ENCODE measurements at regions not wholly inside any gene's neighbourhood (a gene's known extent, or its start where the extent isn't known, plus 50 kb on each side); places are given as distances from the start of the nearest gene placed in this dataset.

- TF ChIP-seq, protein P1, sequence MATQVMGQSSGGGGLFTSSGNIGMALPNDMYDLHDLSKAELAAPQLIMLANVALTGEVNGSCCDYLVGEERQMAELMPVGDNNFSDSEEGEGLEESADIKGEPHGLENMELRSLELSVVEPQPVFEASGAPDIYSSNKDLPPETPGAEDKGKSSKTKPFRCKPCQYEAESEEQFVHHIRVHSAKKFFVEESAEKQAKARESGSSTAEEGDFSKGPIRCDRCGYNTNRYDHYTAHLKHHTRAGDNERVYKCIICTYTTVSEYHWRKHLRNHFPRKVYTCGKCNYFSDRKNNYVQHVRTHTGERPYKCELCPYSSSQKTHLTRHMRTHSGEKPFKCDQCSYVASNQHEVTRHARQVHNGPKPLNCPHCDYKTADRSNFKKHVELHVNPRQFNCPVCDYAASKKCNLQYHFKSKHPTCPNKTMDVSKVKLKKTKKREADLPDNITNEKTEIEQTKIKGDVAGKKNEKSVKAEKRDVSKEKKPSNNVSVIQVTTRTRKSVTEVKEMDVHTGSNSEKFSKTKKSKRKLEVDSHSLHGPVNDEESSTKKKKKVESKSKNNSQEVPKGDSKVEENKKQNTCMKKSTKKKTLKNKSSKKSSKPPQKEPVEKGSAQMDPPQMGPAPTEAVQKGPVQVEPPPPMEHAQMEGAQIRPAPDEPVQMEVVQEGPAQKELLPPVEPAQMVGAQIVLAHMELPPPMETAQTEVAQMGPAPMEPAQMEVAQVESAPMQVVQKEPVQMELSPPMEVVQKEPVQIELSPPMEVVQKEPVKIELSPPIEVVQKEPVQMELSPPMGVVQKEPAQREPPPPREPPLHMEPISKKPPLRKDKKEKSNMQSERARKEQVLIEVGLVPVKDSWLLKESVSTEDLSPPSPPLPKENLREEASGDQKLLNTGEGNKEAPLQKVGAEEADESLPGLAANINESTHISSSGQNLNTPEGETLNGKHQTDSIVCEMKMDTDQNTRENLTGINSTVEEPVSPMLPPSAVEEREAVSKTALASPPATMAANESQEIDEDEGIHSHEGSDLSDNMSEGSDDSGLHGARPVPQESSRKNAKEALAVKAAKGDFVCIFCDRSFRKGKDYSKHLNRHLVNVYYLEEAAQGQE (IDR thresholded peaks at IDR 0.05): no peak
These were observed 643.8 kb upstream of the KLHL29 start (continued) for GRCh38 chr2:22741216-22741615.

- Histone ChIP-seq H3K9me3 (no peaks in the 10 kb centered on the region), H3K4me3 (no peak overlapping the region), H3K4me1 (no peaks in the 10 kb centered on the region), H3K4me2 (no peak overlapping the region), H3K27ac (no peak overlapping the region)
- TF ChIP-seq KDM5A (IDR thresholded peaks at IDR 0.05) (no peak), HEYL (CRISPR knock-in tag; IDR thresholded peaks at IDR 0.05) (no peak), BHLHE40 (IDR thresholded peaks at IDR 0.05; ENCODE audit: low read depth, low read length) (no peak), JUNB (IDR thresholded peaks at IDR 0.05) (no peak), POLR2A (IDR thresholded peaks at IDR 0.05; ENCODE audit: low read length) (no peak), HOXA7 (CRISPR knock-in tag; IDR thresholded peaks at IDR 0.05) (no peak)
- TF ChIP-seq, protein P2, sequence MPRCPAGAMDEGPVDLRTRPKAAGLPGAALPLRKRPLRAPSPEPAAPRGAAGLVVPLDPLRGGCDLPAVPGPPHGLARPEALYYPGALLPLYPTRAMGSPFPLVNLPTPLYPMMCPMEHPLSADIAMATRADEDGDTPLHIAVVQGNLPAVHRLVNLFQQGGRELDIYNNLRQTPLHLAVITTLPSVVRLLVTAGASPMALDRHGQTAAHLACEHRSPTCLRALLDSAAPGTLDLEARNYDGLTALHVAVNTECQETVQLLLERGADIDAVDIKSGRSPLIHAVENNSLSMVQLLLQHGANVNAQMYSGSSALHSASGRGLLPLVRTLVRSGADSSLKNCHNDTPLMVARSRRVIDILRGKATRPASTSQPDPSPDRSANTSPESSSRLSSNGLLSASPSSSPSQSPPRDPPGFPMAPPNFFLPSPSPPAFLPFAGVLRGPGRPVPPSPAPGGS (IDR thresholded peaks at IDR 0.05): no peak
- TF ChIP-seq, protein P1 (IDR thresholded peaks at IDR 0.05): no peak
- ChIA-PET POLR2A (no interaction called here), CTCF (no interaction called here)
- FAIRE-seq (no peak), DNase-seq (ENCODE audit: low read depth in 1 of 2, low spot score in 1 of 2) (no peak), ATAC-seq (no peak)
- 0% methylated on average over 1 of the region's 1 CpG for WGBS (ENCODE audit: missing lambda C conversion rate)
These were observed 636.1 kb upstream of the KLHL29 start for GRCh38 chr2:22748909-22749308.

DNA sequence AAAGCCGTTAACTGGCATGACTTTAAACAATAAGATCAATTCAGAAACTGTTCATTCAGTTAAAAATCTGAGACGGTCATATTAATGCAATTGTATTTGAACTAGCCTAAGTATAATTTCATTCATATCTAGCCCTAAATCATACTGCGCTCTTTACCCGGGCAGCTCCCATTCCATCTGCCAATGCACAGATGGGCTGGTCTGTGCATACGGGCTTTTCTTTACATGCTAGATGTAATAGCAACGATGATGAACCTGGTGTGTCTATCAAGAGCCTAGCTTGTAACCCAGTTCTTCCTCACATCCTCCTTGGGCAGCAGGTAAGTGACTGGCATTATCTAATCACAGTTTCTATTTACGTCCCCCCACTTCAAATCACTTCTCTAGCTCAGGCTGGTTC lies 631.5 kb upstream of the KLHL29 start:
- no peak overlapping the region for H3K4me3 ChIP-seq
- FAIRE-seq (no peak), DNase-seq (ENCODE audit: low read depth in 1 of 2, low spot score in 1 of 2) (no peak), ATAC-seq (no peak)
- no peak overlapping the region for H3K4me2 ChIP-seq
- WGBS (ENCODE audit: missing lambda C conversion rate): 12% methylated on average over 7 of the region's 7 CpGs
- no peak overlapping the region for H3K27ac ChIP-seq
- H3K4me1 ChIP-seq: no peaks in the 10 kb centered on the region
- ChIA-PET POLR2A (no interaction called here), CTCF (no interaction called here)
- no peak for TF ChIP-seq FOXS1 (CRISPR knock-in tag; IDR thresholded peaks at IDR 0.05)
- no peak for TF ChIP-seq JUNB (IDR thresholded peaks at IDR 0.05)
- TF ChIP-seq, protein P3, sequence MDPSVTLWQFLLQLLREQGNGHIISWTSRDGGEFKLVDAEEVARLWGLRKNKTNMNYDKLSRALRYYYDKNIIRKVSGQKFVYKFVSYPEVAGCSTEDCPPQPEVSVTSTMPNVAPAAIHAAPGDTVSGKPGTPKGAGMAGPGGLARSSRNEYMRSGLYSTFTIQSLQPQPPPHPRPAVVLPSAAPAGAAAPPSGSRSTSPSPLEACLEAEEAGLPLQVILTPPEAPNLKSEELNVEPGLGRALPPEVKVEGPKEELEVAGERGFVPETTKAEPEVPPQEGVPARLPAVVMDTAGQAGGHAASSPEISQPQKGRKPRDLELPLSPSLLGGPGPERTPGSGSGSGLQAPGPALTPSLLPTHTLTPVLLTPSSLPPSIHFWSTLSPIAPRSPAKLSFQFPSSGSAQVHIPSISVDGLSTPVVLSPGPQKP (IDR thresholded peaks at IDR 0.05; ENCODE audit: low read depth, low read length): no peak
- TF ChIP-seq ZC3H11A (IDR thresholded peaks at IDR 0.05): no peak
- no peak for TF ChIP-seq EHMT2 (IDR thresholded peaks at IDR 0.05; ENCODE audit: low read depth)
- no peak for TF ChIP-seq POLR2A (IDR thresholded peaks at IDR 0.05; ENCODE audit: low read length)
- TF ChIP-seq, protein P2 (IDR thresholded peaks at IDR 0.05): no peak
- TF ChIP-seq, protein P4, sequence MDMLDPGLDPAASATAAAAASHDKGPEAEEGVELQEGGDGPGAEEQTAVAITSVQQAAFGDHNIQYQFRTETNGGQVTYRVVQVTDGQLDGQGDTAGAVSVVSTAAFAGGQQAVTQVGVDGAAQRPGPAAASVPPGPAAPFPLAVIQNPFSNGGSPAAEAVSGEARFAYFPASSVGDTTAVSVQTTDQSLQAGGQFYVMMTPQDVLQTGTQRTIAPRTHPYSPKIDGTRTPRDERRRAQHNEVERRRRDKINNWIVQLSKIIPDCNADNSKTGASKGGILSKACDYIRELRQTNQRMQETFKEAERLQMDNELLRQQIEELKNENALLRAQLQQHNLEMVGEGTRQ (IDR thresholded peaks at IDR 0.05): no peak
- no peak for TF ChIP-seq MYC (IDR thresholded peaks at IDR 0.05; ENCODE audit: borderline replicate concordance, low read length)
- no peak for TF ChIP-seq RFX5 (IDR thresholded peaks at IDR 0.05)
- TF ChIP-seq ESRRA (IDR thresholded peaks at IDR 0.05; ENCODE audit: borderline replicate concordance, low read length): no peak
- no peak for TF ChIP-seq CEBPB (IDR thresholded peaks at IDR 0.05)
- no peak for TF ChIP-seq RARB (CRISPR knock-in tag; IDR thresholded peaks at IDR 0.05)
- no peak for TF ChIP-seq EP300 (IDR thresholded peaks at IDR 0.05)
- H3K9me3 ChIP-seq: 0 out of 3 replicates have a peak, but pooled peaks cover 3% of the 10 kb centered on the region
